Trophoblast cell (in vitro differentiated cells and primary cell): ENCODE measurements at regions not wholly inside any gene's neighbourhood (a gene's known extent, or its start where the extent isn't known, plus 50 kb on each side); places are given as distances from the start of the nearest gene placed in this dataset.

Experiments
- DNase-seq, 2 donors: peaks; one replicate each; pipeline ENCODE4 v3.0.0-alpha.2; 2016
- H2AFZ ChIP-seq: 2 replicates; pipeline ENCODE4 v1.6.1; 2013; ENCODE audit warnings: low read length, moderate library complexity, mild to moderate bottlenecking; ENCODE audit not compliant: insufficient read depth, poor library complexity
- H2AK5ac ChIP-seq: 2 replicates; pipeline ENCODE4 v1.6.1; 2013; ENCODE audit warnings: mild to moderate bottlenecking, low read length
- H2BK120ac ChIP-seq: 2 replicates; pipeline ENCODE4 v1.6.1; 2013; ENCODE audit warnings: low read length, mild to moderate bottlenecking, moderate library complexity; ENCODE audit not compliant: insufficient read depth, poor library complexity
- H2BK12ac ChIP-seq: 2 replicates; pipeline ENCODE4 v1.6.1; 2013; ENCODE audit warnings: mild to moderate bottlenecking, low read length, moderate library complexity
- H2BK5ac ChIP-seq: 2 replicates; pipeline ENCODE4 v1.6.1; 2013; ENCODE audit warnings: low read length, low read depth, moderate library complexity, mild to moderate bottlenecking; ENCODE audit not compliant: poor library complexity
- H3K14ac ChIP-seq: 2 replicates; pipeline ENCODE4 v1.6.1; 2013; ENCODE audit warnings: mild to moderate bottlenecking, low read length
- H3K18ac ChIP-seq: 2 replicates; pipeline ENCODE4 v1.6.1; 2013; ENCODE audit warnings: mild to moderate bottlenecking, low read length
- H3K23ac ChIP-seq: 2 replicates; pipeline ENCODE4 v1.6.1; 2013; ENCODE audit warnings: low read length
- H3K27ac ChIP-seq: 2 replicates; pipeline ENCODE4 v1.5.1; 2013; ENCODE audit warnings: low read depth, mild to moderate bottlenecking, inconsistent platforms, low read length, moderate library complexity
- H3K27me3 ChIP-seq: 2 replicates; pipeline ENCODE4 v1.6.1; 2013; ENCODE audit warnings: inconsistent platforms, mild to moderate bottlenecking, low read length, moderate library complexity; ENCODE audit not compliant: insufficient read depth
- H3K36me3 ChIP-seq, 2 experiments: 1 replicate in 1 of 2; 2 replicates in 1 of 2; pipeline ENCODE4 v1.6.1; 2013; ENCODE audit warnings: low read length in 2 of 2, mild to moderate bottlenecking in 2 of 2, moderate library complexity in 1 of 2; ENCODE audit not compliant: insufficient read depth in 2 of 2, control insufficient read depth in 1 of 2
- H3K4ac ChIP-seq: 2 replicates; pipeline ENCODE4 v1.6.1; 2013; ENCODE audit warnings: low read depth, mild to moderate bottlenecking, low read length, moderate library complexity
- H3K4me1 ChIP-seq, 2 experiments: 1 replicate in 1 of 2; 2 replicates in 1 of 2; pipeline ENCODE4 v1.6.1; 2013; ENCODE audit warnings: low read length in 2 of 2, mild to moderate bottlenecking in 2 of 2, moderate library complexity in 1 of 2; ENCODE audit not compliant: insufficient read depth in 2 of 2, control insufficient read depth in 1 of 2
- H3K4me2 ChIP-seq: 2 replicates; pipeline ENCODE4 v1.6.1; 2013; ENCODE audit warnings: inconsistent platforms, mild to moderate bottlenecking, low read length, moderate library complexity
- H3K4me3 ChIP-seq: 2 replicates; pipeline ENCODE4 v1.5.1; 2013; ENCODE audit warnings: mild to moderate bottlenecking, low read depth, low read length, inconsistent platforms
- H3K79me1 ChIP-seq: one replicate; pipeline ENCODE4 v1.6.1; 2013; ENCODE audit warnings: low read length
- H3K79me2 ChIP-seq: 2 replicates; pipeline ENCODE4 v1.6.1; 2013; ENCODE audit warnings: low read length, mild to moderate bottlenecking; ENCODE audit not compliant: control insufficient read depth, insufficient read depth, poor library complexity
- H3K9ac ChIP-seq: 2 replicates; pipeline ENCODE4 v1.6.1; 2013; ENCODE audit warnings: mild to moderate bottlenecking, low read length
- H3K9me3 ChIP-seq: 2 replicates; pipeline ENCODE4 v1.6.1; 2013; ENCODE audit warnings: low read depth, mild to moderate bottlenecking, control low read depth, inconsistent platforms, low read length; ENCODE audit not compliant: insufficient read depth
- H4K12ac ChIP-seq: 2 replicates; pipeline ENCODE4 v1.6.1; 2013; ENCODE audit warnings: low read depth, mild to moderate bottlenecking, low read length, moderate library complexity
- H4K8ac ChIP-seq: 2 replicates; pipeline ENCODE4 v1.6.1; 2013; ENCODE audit warnings: low read depth, mild to moderate bottlenecking, low read length, moderate library complexity
- H4K91ac ChIP-seq: one replicate; pipeline ENCODE4 v1.6.1; 2013; ENCODE audit warnings: low read depth, mild to moderate bottlenecking, low read length, moderate library complexity
- WGBS: extraction: QIAGEN DNeasy Blood & Tissue Kit; methylation state at CpG from one replicate; pipeline ENCODE4 v1.1.7; 2013; ENCODE audit warnings: missing lambda C conversion rate; ENCODE audit not compliant: insufficient read length, insufficient coverage; ENCODE audit errors: extremely low coverage; 5-methylcytosine and 5-hydroxymethylcytosine counted together

DNA sequence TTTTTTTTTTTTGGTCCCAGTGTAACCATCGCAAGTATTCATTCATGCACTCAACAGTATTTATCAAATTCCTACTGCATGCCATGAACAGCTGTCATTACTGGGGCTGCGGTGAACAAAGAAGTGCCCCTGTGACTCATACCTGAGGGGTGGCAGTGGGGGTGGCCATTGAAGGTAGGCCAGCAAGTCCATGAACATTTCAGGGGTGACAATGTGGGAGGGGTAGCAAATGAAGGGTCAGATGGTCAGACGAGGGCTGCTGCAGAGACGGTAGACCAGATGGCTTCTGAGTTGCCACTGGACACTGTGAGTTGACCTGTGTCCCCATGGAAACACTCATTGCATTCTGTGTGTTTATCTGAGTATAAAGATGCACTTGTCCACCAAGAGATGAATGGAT, 92.5 kb upstream of the PITRM1 start:
- no peak overlapping the region for H3K23ac ChIP-seq
- H2BK120ac ChIP-seq: no peak overlapping the region
- peaks cover 2% of the 10 kb centered on the region for H3K9me3 ChIP-seq
- no peak overlapping the region for H3K9ac ChIP-seq
- H3K27me3 ChIP-seq: no peaks in the 10 kb centered on the region
- no peak overlapping the region for H2AK5ac ChIP-seq
- no peak overlapping the region for H4K12ac ChIP-seq
- H3K4me2 ChIP-seq: no peak overlapping the region
- no peak overlapping the region for H4K8ac ChIP-seq
- no peak overlapping the region for H4K91ac ChIP-seq
- DNase-seq: peak; percentile 19 to 55
- no peak overlapping the region for H3K27ac ChIP-seq
- H3K4me1 ChIP-seq: peaks cover 6 to 7% of the 10 kb centered on the region in 2 experiments
- no peak overlapping the region for H2AFZ ChIP-seq
- no peak overlapping the region for H3K4me3 ChIP-seq
- no peak overlapping the region for H2BK12ac ChIP-seq
- WGBS: no CpG with 5 or more reads among the region's 4 CpGs
- H3K79me1 ChIP-seq: peaks cover 4% of the 10 kb centered on the region
- no peak overlapping the region for H2BK5ac ChIP-seq
- peaks cover 1% of the 10 kb centered on the region for H3K79me2 ChIP-seq
- no peak overlapping the region for H3K14ac ChIP-seq
- no peak overlapping the region for H3K4ac ChIP-seq
- no peaks in the 10 kb centered on the region for H3K36me3 ChIP-seq
- no peak overlapping the region for H3K18ac ChIP-seq

DNA sequence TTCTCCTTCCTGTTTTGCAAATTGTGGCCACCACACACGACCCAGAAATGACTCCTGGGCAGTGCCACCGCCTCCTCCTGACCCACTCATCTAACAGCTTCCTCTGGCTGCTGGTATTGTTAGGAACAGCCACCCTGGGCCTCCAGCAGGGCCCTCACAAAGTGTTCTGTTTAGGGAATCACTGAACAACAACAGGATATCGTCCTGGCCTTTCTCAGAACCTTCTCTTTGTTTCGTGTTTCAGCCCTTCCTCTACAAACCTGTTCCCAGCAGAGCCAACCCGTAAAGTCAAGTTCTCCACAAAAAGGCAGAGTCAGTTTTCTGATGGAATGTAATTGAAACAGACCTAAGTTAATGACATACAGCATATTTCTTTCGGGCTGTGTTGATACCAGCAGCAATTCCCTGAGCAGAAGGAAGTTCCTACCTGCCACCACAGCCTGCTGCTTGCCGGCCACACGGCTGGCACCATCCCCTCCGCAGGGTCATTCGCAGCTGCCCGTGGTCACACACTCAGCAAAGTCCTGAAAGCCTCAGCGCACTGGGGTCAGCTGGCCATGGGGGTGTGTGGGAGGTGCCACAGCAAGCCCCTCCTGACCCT, 91.7 kb upstream of the PITRM1 start:
- Histone ChIP-seq H2BK120ac (peak overlapping the region; percentile 90), H3K79me2 (peaks cover 1% of the 10 kb centered on the region), H2BK12ac (peak overlapping the region; percentile 82), H3K14ac (peak overlapping the region; percentile 90), H4K8ac (peak overlapping the region; percentile 61), H3K79me1 (peaks cover 5% of the 10 kb centered on the region), H3K4me1 (peaks cover 6 to 7% of the 10 kb centered on the region in 2 experiments), H3K23ac (no peak overlapping the region), H4K91ac (peak overlapping the region; percentile 63), H4K12ac (no peak overlapping the region), H2BK5ac (peak overlapping the region; percentile 65), H2AFZ (peak overlapping the region; percentile 63), H3K9ac (no peak overlapping the region), H3K4ac (no peak overlapping the region), H3K18ac (peak overlapping the region; percentile 73), H3K9me3 (peaks cover 2% of the 10 kb centered on the region), H3K36me3 (no peaks in the 10 kb centered on the region), H3K4me3 (no peak overlapping the region), H2AK5ac (peak overlapping the region; percentile 89), H3K4me2 (no peak overlapping the region), H3K27ac (peak overlapping the region; percentile 40), H3K27me3 (no peaks in the 10 kb centered on the region)
- peak; percentile 34 to 72 for DNase-seq
- WGBS: no CpG with 5 or more reads among the region's 12 CpGs

DNA sequence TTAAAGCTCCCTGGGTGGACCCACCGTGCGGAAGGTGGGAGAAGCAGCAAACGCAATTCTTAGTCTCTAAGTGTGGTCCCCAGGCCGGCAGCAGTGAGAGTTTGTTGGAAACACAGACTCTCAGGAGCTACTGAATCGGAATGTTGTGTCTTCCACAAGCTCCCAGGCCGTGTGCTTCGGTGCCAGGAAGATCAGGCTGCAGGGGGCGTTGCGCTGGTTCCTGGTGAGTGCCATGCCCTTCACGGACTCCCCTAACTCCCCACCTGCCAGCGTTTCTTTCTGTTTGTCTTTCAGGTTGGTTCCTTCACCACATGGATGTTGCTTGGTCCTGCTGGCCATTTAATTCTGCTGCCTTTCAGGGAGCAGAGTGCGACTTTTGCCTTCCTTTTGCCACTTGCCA, 91.2 kb upstream of the PITRM1 start:
- no peak overlapping the region for H2BK5ac ChIP-seq
- no peak overlapping the region for H3K4me3 ChIP-seq
- no peak overlapping the region for H4K8ac ChIP-seq
- peaks cover 6 to 7% of the 10 kb centered on the region in 2 experiments for H3K4me1 ChIP-seq
- no peak overlapping the region for H3K4me2 ChIP-seq
- no peak overlapping the region for H2BK12ac ChIP-seq
- no peak overlapping the region for H2BK120ac ChIP-seq
- H3K4ac ChIP-seq: no peak overlapping the region
- no peak overlapping the region for H4K91ac ChIP-seq
- no peak overlapping the region for H3K9ac ChIP-seq
- H3K27ac ChIP-seq: no peak overlapping the region
- no peaks in the 10 kb centered on the region for H3K27me3 ChIP-seq
- no peak overlapping the region for H3K14ac ChIP-seq
- peaks cover 2% of the 10 kb centered on the region for H3K9me3 ChIP-seq
- H3K36me3 ChIP-seq: no peaks in the 10 kb centered on the region
- H3K23ac ChIP-seq: no peak overlapping the region
- no peak for DNase-seq
- H3K79me1 ChIP-seq: peaks cover 5% of the 10 kb centered on the region
- peaks cover 1% of the 10 kb centered on the region for H3K79me2 ChIP-seq
- WGBS: no CpG with 5 or more reads among the region's 12 CpGs
- no peak overlapping the region for H4K12ac ChIP-seq
- H3K18ac ChIP-seq: no peak overlapping the region
- no peak overlapping the region for H2AFZ ChIP-seq
- no peak overlapping the region for H2AK5ac ChIP-seq

DNA sequence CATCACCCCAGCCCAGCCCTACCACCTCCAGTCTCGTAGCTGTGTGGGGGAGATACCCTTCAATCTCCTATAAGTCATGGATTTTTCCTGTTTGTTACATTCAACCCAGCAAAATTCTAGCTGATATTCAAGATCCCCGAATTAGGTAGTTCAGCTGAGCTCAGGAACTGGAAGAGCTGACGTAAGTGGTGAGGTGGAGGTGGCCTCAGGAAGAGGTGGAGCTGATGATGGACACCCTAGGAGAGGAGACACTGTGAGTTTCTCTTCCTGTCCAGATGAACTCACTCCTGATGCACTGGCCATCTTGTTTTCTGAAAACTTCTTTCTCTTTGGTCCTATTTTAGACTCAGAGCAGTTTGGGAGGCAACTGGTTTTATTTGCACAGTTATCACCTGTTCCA, 90.5 kb upstream of the PITRM1 start:
- Histone ChIP-seq H4K8ac (no peak overlapping the region), H3K4me3 (no peak overlapping the region), H3K18ac (no peak overlapping the region), H3K14ac (no peak overlapping the region), H2BK12ac (no peak overlapping the region), H3K4ac (no peak overlapping the region), H3K4me1 (peaks cover 6 to 8% of the 10 kb centered on the region in 2 experiments), H2AK5ac (no peak overlapping the region), H3K27me3 (no peaks in the 10 kb centered on the region), H3K79me1 (peaks cover 5% of the 10 kb centered on the region), H3K4me2 (no peak overlapping the region), H4K91ac (no peak overlapping the region), H3K9ac (no peak overlapping the region), H3K9me3 (peaks cover 2% of the 10 kb centered on the region), H3K23ac (no peak overlapping the region), H3K79me2 (peaks cover 1% of the 10 kb centered on the region), H2AFZ (no peak overlapping the region), H2BK5ac (no peak overlapping the region), H2BK120ac (no peak overlapping the region), H3K36me3 (no peaks in the 10 kb centered on the region), H3K27ac (no peak overlapping the region), H4K12ac (no peak overlapping the region)
- no peak for DNase-seq
- WGBS: no CpG with 5 or more reads among the region's 3 CpGs
